ENCODE measurements at regions not wholly inside any gene's neighbourhood (a gene's known extent, or its start where the extent isn't known, plus 50 kb on each side); places are given as distances from the start of the nearest gene placed in this dataset.

DNA sequence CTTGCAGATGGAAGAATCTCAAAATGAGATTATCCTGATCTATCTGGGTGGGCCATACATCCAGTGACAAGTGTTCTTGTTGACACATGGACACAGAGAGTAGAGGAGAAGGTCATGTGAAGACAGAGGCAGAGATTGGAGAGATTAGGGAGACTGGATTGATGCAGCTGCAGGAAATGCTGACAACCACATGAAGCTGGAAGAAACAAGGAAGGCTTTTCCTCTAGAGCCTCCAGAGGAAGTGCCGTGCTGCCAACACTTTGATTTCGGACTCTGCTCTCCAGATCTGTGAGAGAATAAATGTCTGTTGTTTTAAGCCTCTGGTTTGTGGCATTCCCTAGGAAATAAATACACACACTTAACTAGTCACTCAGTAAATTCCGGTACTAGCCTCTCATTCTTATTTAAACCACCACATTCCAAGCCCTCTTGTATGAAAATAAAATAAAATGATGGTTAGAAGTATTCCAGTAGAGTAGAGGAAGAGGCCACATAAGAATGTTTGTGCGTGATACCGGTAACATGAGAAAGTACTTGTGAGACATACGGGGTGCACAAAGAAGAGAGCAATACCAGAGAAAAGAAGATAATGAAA lies 110.9 kb upstream of the DMAC1 start (continued):
- TF ChIP-seq SP4 (IDR thresholded peaks at IDR 0.05; ENCODE audit: low read length) (no peak), RXRA (IDR thresholded peaks at IDR 0.05; ENCODE audit: insufficient read depth, low read depth, low read length) (no peak), SUZ12 (IDR thresholded peaks at IDR 0.05; ENCODE audit: low read length) (no peak), SIN3A (conservative IDR thresholded peaks at IDR 0.05 in 1 of 2, IDR thresholded peaks at IDR 0.05 in 1 of 2; ENCODE audit: low read depth in 1 of 2, low read length in 2 of 2) (no peak)
